Stromal cell of bone marrow (primary cell): ENCODE measurements at regions not wholly inside any gene's neighbourhood (a gene's known extent, or its start where the extent isn't known, plus 50 kb on each side); places are given as distances from the start of the nearest gene placed in this dataset.
"Not testable (repeated sequence)": the region's sequence is repeated elsewhere in the genome, so short reads cannot be mapped to it uniquely, and the experiment has no call there.

ENCODE experiments used
- DNase-seq: peaks from one replicate; pipeline ENCODE4 v3.0.0-alpha.2; 2012; ENCODE audit warnings: low read depth

- DNase-seq, result peak; percentile 19
Observed at GRCh38 chr4:28082686-28083390, 1222.2 kb downstream of the STIM2 start.

DNA sequence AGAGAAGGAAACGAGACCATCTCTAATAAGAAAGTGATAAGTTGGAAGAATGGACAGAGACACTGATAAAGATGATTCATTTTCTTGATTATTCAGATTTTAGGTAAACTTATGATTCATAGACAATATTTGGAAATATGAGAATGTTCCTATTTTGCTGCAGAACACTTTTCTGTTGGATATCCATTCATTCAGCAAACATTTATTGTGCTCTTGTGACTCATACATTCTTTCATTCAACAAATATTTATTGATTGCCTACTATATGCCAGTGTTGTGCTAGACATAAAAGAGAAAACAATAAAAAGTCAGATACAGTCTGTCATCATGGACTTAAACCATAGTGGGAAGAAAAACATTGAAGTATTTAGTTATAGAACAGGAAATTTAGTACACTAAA is 1232.0 kb downstream of the STIM2 start:
- DNase-seq, result no peak

- no peak for DNase-seq
Observed at GRCh38 chr4:28093071-28093470, 1232.4 kb downstream of the STIM2 start.

DNA sequence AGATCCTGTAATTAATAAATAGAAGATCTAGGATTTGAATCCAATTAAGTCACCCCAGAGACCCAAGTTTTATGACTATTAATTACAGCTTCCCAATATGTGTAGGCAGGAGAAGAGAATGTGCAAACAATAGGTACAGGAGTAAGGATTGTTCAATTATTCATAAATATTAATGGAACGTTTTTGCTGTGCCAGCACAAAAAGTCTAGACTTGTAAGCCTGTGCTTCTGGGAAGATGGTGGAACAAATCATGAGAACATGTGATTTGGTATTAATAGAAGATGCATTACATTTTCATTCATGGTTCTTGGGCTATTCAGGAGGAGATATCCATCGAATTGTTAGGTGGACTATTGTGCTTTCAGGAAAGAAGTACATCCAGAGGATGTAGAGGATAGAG is 1240.9 kb downstream of the STIM2 start:
- no peak for DNase-seq

GRCh38 chr4:28105271-28105859 is 1244.7 kb downstream of the STIM2 start:
- DNase-seq, result no peak

- no peak for DNase-seq
Observed at GRCh38 chr4:28106155-28106554, 1245.5 kb downstream of the STIM2 start.

DNA sequence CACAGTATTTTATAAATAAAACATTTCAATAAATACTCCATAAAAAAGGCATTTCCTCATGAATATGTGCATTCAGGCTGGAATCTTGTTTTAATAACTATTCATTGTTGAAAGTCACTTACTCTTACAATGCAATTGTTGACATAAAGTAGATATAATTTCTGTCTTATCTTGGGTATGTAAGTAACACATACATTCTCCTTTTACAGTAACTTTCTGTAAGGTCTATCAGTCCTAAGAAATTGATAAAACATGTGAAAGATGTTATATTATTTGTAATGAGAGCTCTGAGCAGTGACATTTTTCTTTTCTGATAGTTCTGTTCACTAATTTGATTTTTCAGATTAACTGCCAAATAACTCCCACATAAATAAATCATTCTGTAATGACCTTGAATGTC is 1249.2 kb downstream of the STIM2 start:
- DNase-seq, result no peak

DNA sequence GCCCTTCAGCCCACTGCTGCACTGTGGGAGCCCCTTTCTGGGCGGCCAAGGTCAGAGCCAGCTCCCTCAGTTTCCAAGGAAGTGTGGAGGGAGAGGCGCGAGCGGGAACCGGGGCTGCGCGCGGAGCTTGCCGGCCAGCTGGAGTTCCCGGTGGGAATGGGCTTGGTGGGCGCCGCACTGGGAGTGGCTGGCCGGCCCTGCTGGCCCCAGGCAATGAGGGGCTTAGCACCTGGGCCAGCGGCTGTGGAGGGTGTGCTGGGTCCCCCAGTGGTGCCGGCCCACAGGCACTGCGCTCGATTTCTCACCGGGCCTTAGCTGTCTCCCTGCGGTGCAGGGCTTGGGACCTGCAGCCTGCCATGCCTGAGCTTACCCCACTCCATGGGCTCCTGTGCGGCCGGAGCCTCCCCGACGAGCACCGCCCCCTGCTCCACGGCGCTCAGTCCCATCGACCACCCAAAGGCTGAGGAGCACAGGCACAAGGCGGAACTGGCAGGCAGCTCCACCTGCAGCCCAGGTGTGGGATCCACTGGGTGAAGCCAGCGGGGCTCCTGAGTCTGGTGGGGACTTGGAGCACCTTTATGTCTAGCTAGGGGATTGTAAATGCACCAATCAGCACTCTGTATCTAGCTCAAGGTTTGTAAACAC is 1252.2 kb downstream of the STIM2 start:
- not testable (repeated sequence) for DNase-seq

DNA sequence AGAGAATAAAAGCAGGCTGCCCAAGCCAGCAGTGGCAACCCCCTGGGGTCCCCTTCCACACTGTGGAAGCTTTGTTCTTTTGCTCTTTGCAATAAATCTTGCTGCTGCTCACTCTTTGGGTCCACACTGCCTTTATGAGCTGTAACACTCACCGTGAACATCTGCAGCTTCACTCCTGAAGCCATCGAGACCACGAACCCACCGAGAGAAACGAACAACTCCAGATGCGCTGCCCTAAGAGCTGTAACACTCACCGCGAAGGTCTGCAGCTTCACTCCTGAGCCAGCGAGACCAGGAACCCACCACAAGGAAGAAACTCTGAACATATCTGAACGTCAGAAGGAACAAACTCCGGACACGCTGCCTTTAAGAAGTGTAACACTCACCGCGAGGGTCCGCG is 1252.9 kb downstream of the STIM2 start:
- DNase-seq, result not testable (repeated sequence)

GRCh38 chr4:28116526-28117083 is 1256.0 kb downstream of the STIM2 start:
- not testable (repeated sequence) for DNase-seq

GRCh38 chr4:28117084-28117682 is 1256.5 kb downstream of the STIM2 start:
- DNase-seq, result no peak

GRCh38 chr4:28146191-28146590 is 1285.5 kb downstream of the STIM2 start:
- no peak for DNase-seq

GRCh38 chr4:28148221-28148620 is 1287.6 kb downstream of the STIM2 start:
- no peak for DNase-seq

- no peak for DNase-seq
Observed at GRCh38 chr4:28149762-28150161, 1289.1 kb downstream of the STIM2 start.

- no peak for DNase-seq
Observed at GRCh38 chr4:28151314-28151713, 1290.7 kb downstream of the STIM2 start.

GRCh38 chr4:28167411-28167810 is 1306.8 kb downstream of the STIM2 start:
- DNase-seq, result no peak

DNA sequence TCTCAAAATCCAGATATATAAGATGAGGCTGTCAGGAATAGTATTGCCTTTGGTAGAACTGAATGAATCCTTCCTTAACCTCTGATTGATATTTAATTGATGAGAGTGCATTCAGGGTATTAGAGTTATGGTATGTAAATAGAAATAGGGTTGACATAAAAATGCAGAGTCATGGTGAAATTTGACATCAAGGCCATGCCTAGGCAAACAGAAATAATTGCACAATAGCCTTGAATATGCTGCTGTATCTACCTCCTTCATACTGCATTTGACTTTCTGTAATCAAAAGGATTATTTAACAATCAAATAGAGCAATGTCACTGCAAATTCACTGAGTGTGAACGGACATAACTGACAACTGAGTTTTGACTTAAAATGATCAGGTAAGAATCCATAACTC is 1316.3 kb downstream of the STIM2 start:
- no peak for DNase-seq

GRCh38 chr4:28177641-28178040 is 1317.0 kb downstream of the STIM2 start:
- no peak for DNase-seq

- DNase-seq, result no peak
Observed at GRCh38 chr4:28179126-28179525, 1318.5 kb downstream of the STIM2 start.

DNA sequence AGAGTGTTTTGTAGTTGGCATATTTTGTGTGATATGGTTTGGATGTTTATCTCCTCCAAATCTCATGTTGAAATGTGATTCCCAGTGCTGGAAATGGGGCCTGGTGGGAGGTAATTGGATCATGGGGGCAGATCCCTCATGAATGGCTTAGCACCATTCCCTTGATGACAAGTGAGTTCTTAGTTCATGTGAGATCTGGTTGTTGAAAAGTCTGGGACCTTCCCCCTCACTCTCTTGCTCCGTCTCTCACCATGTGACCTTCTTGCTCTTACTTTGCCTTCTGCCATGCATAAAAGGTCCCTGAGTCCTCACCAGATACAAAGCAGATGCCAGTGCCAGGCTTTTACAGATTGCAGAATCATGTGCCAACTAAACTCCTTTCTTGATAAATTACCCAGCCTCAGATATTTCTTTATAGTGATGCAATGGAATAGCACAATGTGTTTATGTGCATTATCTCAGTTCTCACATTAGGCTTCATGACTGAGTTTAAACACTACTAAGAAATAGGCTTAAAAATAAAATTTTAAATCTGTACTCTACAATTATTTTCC is 1348.8 kb downstream of the STIM2 start:
- no peak for DNase-seq

- DNase-seq, result no peak
Observed at GRCh38 chr4:28211676-28212470, 1351.2 kb downstream of the STIM2 start.

GRCh38 chr4:28221536-28221935 is 1360.9 kb downstream of the STIM2 start:
- DNase-seq, result no peak
